ENCODE measurements at regions not wholly inside any gene's neighbourhood (a gene's known extent, or its start where the extent isn't known, plus 50 kb on each side); places are given as distances from the start of the nearest gene placed in this dataset.
"Not testable (repeated sequence)": the region's sequence is repeated elsewhere in the genome, so short reads cannot be mapped to it uniquely, and the experiment has no call there.

GRCh38 chr5:67855523-67855922 lies 360.0 kb upstream of the PIK3R1 start:
- Histone ChIP-seq H4K20me1 (ENCODE audit: control insufficient read depth, extremely low read depth, insufficient read depth, low read length) (no peaks in the 10 kb centered on the region), H3K4me3 (ENCODE audit: control insufficient read depth in 2 of 3, extremely low read depth in 1 of 3, insufficient read depth in 2 of 3, low read depth in 1 of 3, low read length in 3 of 3) (no peak overlapping the region), H3K4me2 (ENCODE audit: control insufficient read depth, extremely low read depth, insufficient read depth, low read depth, low read length) (no peak overlapping the region), H3K9me1 (ENCODE audit: control insufficient read depth, extremely low read depth, insufficient read depth, low read length) (no peaks in the 10 kb centered on the region), H3K27ac (ENCODE audit: control insufficient read depth, insufficient read depth, low read length) (no peak overlapping the region), H3K27me3 (ENCODE audit: control insufficient read depth, extremely low read depth, insufficient read depth, low read length) (no peaks in the 10 kb centered on the region), H2AFZ (ENCODE audit: control insufficient read depth, low read length) (no peak overlapping the region), H3K79me2 (ENCODE audit: control insufficient read depth, insufficient read depth, low read length) (no peaks in the 10 kb centered on the region), H3K4me1 (ENCODE audit: control insufficient read depth, extremely low read depth, insufficient read depth, low read length) (no peaks in the 10 kb centered on the region), H3K9ac (ENCODE audit: control insufficient read depth, extremely low read depth, insufficient read depth, low read length) (no peak overlapping the region), H3K9me3 (ENCODE audit: control insufficient read depth, low read depth, low read length) (no peaks in the 10 kb centered on the region), H3K36me3 (ENCODE audit: control insufficient read depth in 2 of 2, extremely low read depth in 1 of 2, insufficient read depth in 2 of 2, low read length in 2 of 2) (no peaks in the 10 kb centered on the region)
- FAIRE-seq (no peak), DNase-seq (ENCODE audit: low read depth, low spot score) (no peak)
- TF ChIP-seq EZH2 (IDR thresholded peaks at IDR 0.05; ENCODE audit: low read length) (no peak), CTCF (optimal IDR thresholded peaks at IDR 0.05 in 1 of 3, IDR thresholded peaks at IDR 0.05 in 1 of 3, conservative IDR thresholded peaks at IDR 0.05 in 1 of 3; ENCODE audit: extremely low read depth in 1 of 3, insufficient read depth in 2 of 3, low read length in 3 of 3) (no peak)
- dilution Hi-C loops (cut with MboI; ENCODE audit: extremely low pct_ligation_motif_present, low sequenced_read_pairs) = no loop called here

GRCh38 chr5:67850906-67851305 lies 364.6 kb upstream of the PIK3R1 start:
- FAIRE-seq; H3K4me2 ChIP-seq (ENCODE audit: control insufficient read depth, extremely low read depth, insufficient read depth, low read depth, low read length); DNase-seq (ENCODE audit: low read depth, low spot score); H3K9me1 ChIP-seq (ENCODE audit: control insufficient read depth, extremely low read depth, insufficient read depth, low read length); H3K4me1 ChIP-seq (ENCODE audit: control insufficient read depth, extremely low read depth, insufficient read depth, low read length); H3K36me3 ChIP-seq (ENCODE audit: control insufficient read depth in 2 of 2, extremely low read depth in 1 of 2, insufficient read depth in 2 of 2, low read length in 2 of 2); H4K20me1 ChIP-seq (ENCODE audit: control insufficient read depth, extremely low read depth, insufficient read depth, low read length); H3K27me3 ChIP-seq (ENCODE audit: control insufficient read depth, extremely low read depth, insufficient read depth, low read length); H3K4me3 ChIP-seq (ENCODE audit: control insufficient read depth in 2 of 3, extremely low read depth in 1 of 3, insufficient read depth in 2 of 3, low read depth in 1 of 3, low read length in 3 of 3); H3K27ac ChIP-seq (ENCODE audit: control insufficient read depth, insufficient read depth, low read length); H3K9me3 ChIP-seq (ENCODE audit: control insufficient read depth, low read depth, low read length); H2AFZ ChIP-seq (ENCODE audit: control insufficient read depth, low read length); H3K79me2 ChIP-seq (ENCODE audit: control insufficient read depth, insufficient read depth, low read length); dilution Hi-C loops (cut with MboI; ENCODE audit: extremely low pct_ligation_motif_present, low sequenced_read_pairs); H3K9ac ChIP-seq (ENCODE audit: control insufficient read depth, extremely low read depth, insufficient read depth, low read length): not testable (repeated sequence)

- no peak for TF ChIP-seq EZH2 (IDR thresholded peaks at IDR 0.05; ENCODE audit: low read length)
- no peak for TF ChIP-seq CTCF (optimal IDR thresholded peaks at IDR 0.05 in 1 of 3, IDR thresholded peaks at IDR 0.05 in 1 of 3, conservative IDR thresholded peaks at IDR 0.05 in 1 of 3; ENCODE audit: extremely low read depth in 1 of 3, insufficient read depth in 2 of 3, low read length in 3 of 3)
- DNase-seq (ENCODE audit: low read depth, low spot score) = no peak
- Histone ChIP-seq H3K4me2 (ENCODE audit: control insufficient read depth, extremely low read depth, insufficient read depth, low read depth, low read length) (no peak overlapping the region), H3K9me3 (ENCODE audit: control insufficient read depth, low read depth, low read length) (no peaks in the 10 kb centered on the region), H3K79me2 (ENCODE audit: control insufficient read depth, insufficient read depth, low read length) (no peaks in the 10 kb centered on the region), H3K9me1 (ENCODE audit: control insufficient read depth, extremely low read depth, insufficient read depth, low read length) (no peaks in the 10 kb centered on the region), H3K27ac (ENCODE audit: control insufficient read depth, insufficient read depth, low read length) (no peak overlapping the region), H4K20me1 (ENCODE audit: control insufficient read depth, extremely low read depth, insufficient read depth, low read length) (no peaks in the 10 kb centered on the region), H3K9ac (ENCODE audit: control insufficient read depth, extremely low read depth, insufficient read depth, low read length) (no peak overlapping the region), H3K4me3 (ENCODE audit: control insufficient read depth in 2 of 3, extremely low read depth in 1 of 3, insufficient read depth in 2 of 3, low read depth in 1 of 3, low read length in 3 of 3) (no peak overlapping the region), H3K36me3 (ENCODE audit: control insufficient read depth in 2 of 2, extremely low read depth in 1 of 2, insufficient read depth in 2 of 2, low read length in 2 of 2) (no peaks in the 10 kb centered on the region), H3K4me1 (ENCODE audit: control insufficient read depth, extremely low read depth, insufficient read depth, low read length) (no peaks in the 10 kb centered on the region), H2AFZ (ENCODE audit: control insufficient read depth, low read length) (no peak overlapping the region), H3K27me3 (ENCODE audit: control insufficient read depth, extremely low read depth, insufficient read depth, low read length) (no peaks in the 10 kb centered on the region)
- no peak for FAIRE-seq
- dilution Hi-C loops (cut with MboI; ENCODE audit: extremely low pct_ligation_motif_present, low sequenced_read_pairs) = no loop called here
Measured at GRCh38 chr5:67844924-67845323, 370.6 kb upstream of the PIK3R1 start.
